HEK293 (cell line): ENCODE measurements at regions not wholly inside any gene's neighbourhood (a gene's known extent, or its start where the extent isn't known, plus 50 kb on each side); places are given as distances from the start of the nearest gene placed in this dataset.

Source experiments
- CTCF ChIA-PET: fragments of 350-600 bp; formaldehyde crosslinking; extraction: SDS; loops from one replicate; lab custom pipeline; 2021; ENCODE audit warnings: antibody characterized with exemption; lab: Yijun Ruan, JAX
- POLR2A ChIA-PET: fragments of 300-600 bp; formaldehyde crosslinking; extraction: SDS; loops from one replicate; lab custom pipeline; 2020; ENCODE audit warnings: antibody characterized with exemption, inconsistent platforms; lab: Yijun Ruan, JAX
- H3K27ac ChIP-seq: fragments of 200-500 bp; sonication (Bioruptor generic); 2 replicates; pipeline ENCODE4 v1.5.1; 2014; ENCODE audit warnings: low read depth, low read length, control low read depth, inconsistent platforms; ENCODE audit errors: extremely low read depth
- H3K36me3 ChIP-seq, 2 experiments: fragments of 200-500 bp in 1 of 2; sonication (Bioruptor generic) in 1 of 2; 1 replicate in 1 of 2; 2 replicates in 1 of 2; pipeline ENCODE4 v1.5.1; 2014 to 2017; ENCODE audit warnings: inconsistent platforms in 2 of 2, low read length in 2 of 2; ENCODE audit not compliant: control insufficient read depth in 2 of 2, insufficient read depth in 1 of 2
- H3K4me1 ChIP-seq: fragments of 200-500 bp; sonication (Bioruptor generic); 2 replicates; pipeline ENCODE4 v1.5.1; 2014; ENCODE audit warnings: mild to moderate bottlenecking, low read length, inconsistent platforms; ENCODE audit not compliant: control insufficient read depth, insufficient read depth
- H3K4me3 ChIP-seq: 2 replicates; pipeline ENCODE4 v1.5.1; 2011; ENCODE audit warnings: low read depth, mild to moderate bottlenecking, control low read depth, low read length, moderate library complexity
- H3K9me3 ChIP-seq: fragments of 200-500 bp; sonication (Bioruptor generic); 2 replicates; pipeline ENCODE4 v1.5.1; 2014; ENCODE audit warnings: low read depth, low read length, inconsistent platforms; ENCODE audit not compliant: control insufficient read depth, insufficient read depth
- MEIS1 ChIP-seq: sonication (generic); formaldehyde crosslinking; IDR thresholded peaks from 2 replicates; pipeline ENCODE4 v1.8.1; 2022; ENCODE audit warnings: missing genetic modification reagents, mild to moderate bottlenecking, borderline replicate concordance
- MZF1 ChIP-seq: fragments of 450-650 bp; formaldehyde crosslinking; IDR thresholded peaks from 2 replicates; pipeline ENCODE4 v1.5.1; 2017; ENCODE audit warnings: missing biosample characterization, missing genetic modification characterization, borderline replicate concordance
- ZBTB17 ChIP-seq: fragments of 450-650 bp; formaldehyde crosslinking; IDR thresholded peaks from 2 replicates; pipeline ENCODE4 v1.5.1; 2016; ENCODE audit warnings: missing biosample characterization, missing genetic modification characterization
- ZEB2 ChIP-seq: fragments of 450-650 bp; formaldehyde crosslinking; IDR thresholded peaks from 2 replicates; pipeline ENCODE4 v1.5.1; 2016; ENCODE audit warnings: missing biosample characterization, missing genetic modification characterization
- ZNF155 ChIP-seq: fragments of 450-650 bp; formaldehyde crosslinking; IDR thresholded peaks from 2 replicates; pipeline ENCODE4 v1.5.1; 2016; ENCODE audit warnings: missing biosample characterization, missing genetic modification characterization
- ZNF2 ChIP-seq: fragments of 450-650 bp; formaldehyde crosslinking; IDR thresholded peaks from 2 replicates; pipeline ENCODE4 v1.5.1; 2016; ENCODE audit warnings: missing biosample characterization, missing genetic modification characterization
- ZNF202 ChIP-seq: fragments of 450-650 bp; formaldehyde crosslinking; IDR thresholded peaks from 2 replicates; pipeline ENCODE4 v1.5.1; 2016; ENCODE audit warnings: missing biosample characterization, missing genetic modification characterization, borderline replicate concordance
- ZNF214 ChIP-seq: fragments of 450-650 bp; formaldehyde crosslinking; IDR thresholded peaks from 2 replicates; pipeline ENCODE4 v1.5.1; 2017; ENCODE audit warnings: missing biosample characterization, mild to moderate bottlenecking, missing genetic modification characterization, borderline replicate concordance
- ZNF266 ChIP-seq: fragments of 450-650 bp; formaldehyde crosslinking; IDR thresholded peaks from 2 replicates; pipeline ENCODE4 v1.5.1; 2016; ENCODE audit warnings: missing biosample characterization, missing genetic modification characterization, low read depth
- ZNF335 ChIP-seq: fragments of 450-650 bp; formaldehyde crosslinking; conservative IDR thresholded peaks from 2 replicates; pipeline ENCODE4 v1.5.1; 2016; ENCODE audit warnings: missing biosample characterization, missing genetic modification characterization
- ZNF404 ChIP-seq: fragments of 450-650 bp; formaldehyde crosslinking; IDR thresholded peaks from 2 replicates; pipeline ENCODE4 v1.5.1; 2017; ENCODE audit warnings: missing biosample characterization, missing genetic modification characterization
- ZNF423 ChIP-seq: fragments of 450-650 bp; formaldehyde crosslinking; IDR thresholded peaks from 2 replicates; pipeline ENCODE4 v1.5.1; 2016; ENCODE audit warnings: missing biosample characterization, missing genetic modification characterization
- ZNF513 ChIP-seq: fragments of 450-650 bp; IDR thresholded peaks from 2 replicates; pipeline ENCODE4 v1.5.1; 2018; ENCODE audit warnings: missing biosample characterization, missing genetic modification characterization
- ZNF529 ChIP-seq: fragments of 450-650 bp; formaldehyde crosslinking; IDR thresholded peaks from 2 replicates; pipeline ENCODE4 v1.5.1; 2017; ENCODE audit warnings: missing genetic modification characterization, missing biosample characterization; ENCODE audit not compliant: insufficient replicate concordance
- ZNF560 ChIP-seq: fragments of 450-650 bp; formaldehyde crosslinking; IDR thresholded peaks from 2 replicates; pipeline ENCODE4 v1.5.1; 2017; ENCODE audit warnings: missing biosample characterization, missing genetic modification characterization, borderline replicate concordance
- ZNF600 ChIP-seq: fragments of 450-650 bp; formaldehyde crosslinking; IDR thresholded peaks from 2 replicates; pipeline ENCODE4 v1.5.1; 2016; ENCODE audit warnings: missing biosample characterization, missing genetic modification characterization
- ZNF610 ChIP-seq: fragments of 450-650 bp; formaldehyde crosslinking; IDR thresholded peaks from 2 replicates; pipeline ENCODE4 v1.5.1; 2016; ENCODE audit warnings: missing biosample characterization, missing genetic modification characterization, borderline replicate concordance
- ZNF626 ChIP-seq: fragments of 450-650 bp; sonication (Bioruptor Pico); formaldehyde crosslinking; IDR thresholded peaks from 2 replicates; pipeline ENCODE4 v1.5.1; 2018; ENCODE audit warnings: missing biosample characterization, missing genetic modification characterization, inconsistent platforms
- ZNF704 ChIP-seq: fragments of 450-650 bp; formaldehyde crosslinking; IDR thresholded peaks from 2 replicates; pipeline ENCODE4 v1.5.1; 2016; ENCODE audit warnings: missing biosample characterization, missing genetic modification characterization
- TF ChIP-seq, protein P1 (sequence below): fragments of 450-650 bp; formaldehyde crosslinking; IDR thresholded peaks from 2 replicates; pipeline ENCODE4 v1.5.1; 2016; ENCODE audit warnings: missing biosample characterization, missing genetic modification characterization
- TF ChIP-seq, protein P2 (sequence below): fragments of 450-650 bp; formaldehyde crosslinking; IDR thresholded peaks from 2 replicates; pipeline ENCODE4 v1.5.1; 2017; ENCODE audit warnings: missing biosample characterization, mild to moderate bottlenecking, missing genetic modification characterization, moderate library complexity
- TF ChIP-seq, protein P3 (sequence below): fragments of 450-650 bp; formaldehyde crosslinking; conservative IDR thresholded peaks from 2 replicates; pipeline ENCODE4 v1.5.1; 2016; ENCODE audit warnings: low read depth, missing biosample characterization, missing genetic modification characterization
- TF ChIP-seq, protein P4 (sequence below): fragments of 450-650 bp; formaldehyde crosslinking; IDR thresholded peaks from 2 replicates; pipeline ENCODE4 v1.5.1; 2016; ENCODE audit warnings: missing biosample characterization, missing genetic modification characterization

GRCh38 chr7:85480666-85481065 lies 293.8 kb upstream of the SEMA3D start (continued):
- TF ChIP-seq ZEB2 = no peak

DNA sequence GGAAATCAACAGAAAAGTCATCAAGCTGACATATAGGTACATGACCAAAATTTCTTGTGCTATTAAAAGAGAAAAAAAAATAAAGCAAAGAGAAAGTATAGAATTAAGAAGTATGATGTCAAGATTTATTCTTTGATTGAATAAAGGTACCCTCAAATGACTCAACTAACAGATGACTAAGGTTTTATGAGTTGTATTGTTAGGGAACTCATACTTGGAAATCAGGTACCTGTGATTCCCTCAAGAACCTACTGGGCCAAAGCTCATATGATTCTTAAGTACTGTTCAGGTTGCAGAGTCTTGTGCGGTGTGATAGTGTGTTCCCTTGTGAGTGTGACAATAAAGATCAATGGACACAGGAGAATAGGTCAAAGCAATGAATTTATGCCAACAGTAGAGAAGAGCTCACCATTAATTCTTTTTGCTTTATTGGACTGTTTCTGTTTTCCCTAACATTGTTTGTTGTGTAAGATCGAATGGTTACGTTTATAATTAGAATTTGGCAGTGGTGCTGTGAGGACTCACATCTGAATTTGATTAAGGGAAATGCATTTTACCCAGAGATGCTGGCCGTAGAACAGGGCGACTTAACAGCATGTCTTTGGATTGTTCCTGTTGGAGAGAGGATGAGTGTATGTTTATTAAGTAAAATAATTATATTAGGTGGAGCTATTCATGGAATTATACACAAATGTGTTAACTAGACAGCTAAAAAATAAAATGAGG lies 293.2 kb upstream of the SEMA3D start:
- H3K27ac ChIP-seq = no peak overlapping the region
- no peaks in the 10 kb centered on the region for H3K4me1 ChIP-seq
- no peaks in the 10 kb centered on the region for H3K9me3 ChIP-seq
- no peak overlapping the region for H3K4me3 ChIP-seq
- TF ChIP-seq ZNF610 = no peak
- TF ChIP-seq, protein P1, sequence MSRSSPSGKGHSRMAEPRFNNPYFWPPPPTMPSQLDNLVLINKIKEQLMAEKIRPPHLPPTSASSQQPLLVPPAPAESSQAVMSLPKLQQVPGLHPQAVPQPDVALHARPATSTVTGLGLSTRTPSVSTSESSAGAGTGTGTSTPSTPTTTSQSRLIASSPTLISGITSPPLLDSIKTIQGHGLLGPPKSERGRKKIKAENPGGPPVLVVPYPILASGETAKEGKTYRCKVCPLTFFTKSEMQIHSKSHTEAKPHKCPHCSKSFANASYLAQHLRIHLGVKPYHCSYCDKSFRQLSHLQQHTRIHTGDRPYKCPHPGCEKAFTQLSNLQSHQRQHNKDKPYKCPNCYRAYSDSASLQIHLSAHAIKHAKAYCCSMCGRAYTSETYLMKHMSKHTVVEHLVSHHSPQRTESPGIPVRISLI = no peak
- no peak for TF ChIP-seq ZNF600 (tag by site-specific recombination)
- TF ChIP-seq ZNF560 = no peak
- no peak for TF ChIP-seq ZNF335
- no peak for TF ChIP-seq ZNF155 (tag by site-specific recombination)
- TF ChIP-seq ZNF513 (tag by site-specific recombination) = no peak
- no peak for TF ChIP-seq MZF1 (tag by site-specific recombination)
- TF ChIP-seq ZNF214 (tag by site-specific recombination) = no peak
- TF ChIP-seq ZNF529 = no peak
- no peak for TF ChIP-seq ZNF2 (tag by site-specific recombination)
- no peak for TF ChIP-seq ZNF704 (tag by site-specific recombination)
- TF ChIP-seq ZBTB17 (tag by site-specific recombination) = no peak
- TF ChIP-seq, protein P2, sequence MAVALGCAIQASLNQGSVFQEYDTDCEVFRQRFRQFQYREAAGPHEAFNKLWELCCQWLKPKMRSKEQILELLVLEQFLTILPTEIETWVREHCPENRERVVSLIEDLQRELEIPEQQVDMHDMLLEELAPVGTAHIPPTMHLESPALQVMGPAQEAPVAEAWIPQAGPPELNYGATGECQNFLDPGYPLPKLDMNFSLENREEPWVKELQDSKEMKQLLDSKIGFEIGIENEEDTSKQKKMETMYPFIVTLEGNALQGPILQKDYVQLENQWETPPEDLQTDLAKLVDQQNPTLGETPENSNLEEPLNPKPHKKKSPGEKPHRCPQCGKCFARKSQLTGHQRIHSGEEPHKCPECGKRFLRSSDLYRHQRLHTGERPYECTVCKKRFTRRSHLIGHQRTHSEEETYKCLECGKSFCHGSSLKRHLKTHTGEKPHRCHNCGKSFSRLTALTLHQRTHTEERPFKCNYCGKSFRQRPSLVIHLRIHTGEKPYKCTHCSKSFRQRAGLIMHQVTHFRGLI (tag by site-specific recombination) = no peak
- no peak for TF ChIP-seq ZNF202
- no peak for TF ChIP-seq ZNF423 (tag by site-specific recombination)
- no peak for TF ChIP-seq MEIS1 (CRISPR knock-in tag)
- ChIA-PET CTCF (interaction anchor here (0.7 to 0.8 kb wide), 2 partner anchors 438 to 636 kb away, joined by 3 to 5 read pairs; no protein-coding TSS in a partner anchor), POLR2A (no interaction called here)
- H3K36me3 ChIP-seq = no peaks in the 10 kb centered on the region

DNA sequence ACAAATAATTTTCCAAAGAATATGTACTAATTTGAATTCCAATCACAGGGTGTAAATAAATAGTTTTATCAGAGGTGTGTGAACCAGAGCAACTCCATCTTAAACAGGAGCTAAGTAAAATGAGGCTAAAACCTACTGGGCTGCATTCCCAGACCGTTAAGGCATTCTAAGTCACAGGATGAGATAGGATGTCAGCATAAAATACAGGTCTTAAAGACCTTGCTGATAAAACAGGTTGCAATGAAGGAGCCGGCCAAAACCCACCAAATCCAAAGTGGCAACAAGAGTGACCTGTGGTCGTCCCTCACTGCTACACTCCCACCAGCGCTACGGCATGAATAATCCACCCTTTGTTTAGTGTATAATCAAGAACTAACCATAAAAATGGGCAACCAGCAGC lies 291.7 kb upstream of the SEMA3D start:
- POLR2A ChIA-PET = no interaction called here
- TF ChIP-seq, protein P3, sequence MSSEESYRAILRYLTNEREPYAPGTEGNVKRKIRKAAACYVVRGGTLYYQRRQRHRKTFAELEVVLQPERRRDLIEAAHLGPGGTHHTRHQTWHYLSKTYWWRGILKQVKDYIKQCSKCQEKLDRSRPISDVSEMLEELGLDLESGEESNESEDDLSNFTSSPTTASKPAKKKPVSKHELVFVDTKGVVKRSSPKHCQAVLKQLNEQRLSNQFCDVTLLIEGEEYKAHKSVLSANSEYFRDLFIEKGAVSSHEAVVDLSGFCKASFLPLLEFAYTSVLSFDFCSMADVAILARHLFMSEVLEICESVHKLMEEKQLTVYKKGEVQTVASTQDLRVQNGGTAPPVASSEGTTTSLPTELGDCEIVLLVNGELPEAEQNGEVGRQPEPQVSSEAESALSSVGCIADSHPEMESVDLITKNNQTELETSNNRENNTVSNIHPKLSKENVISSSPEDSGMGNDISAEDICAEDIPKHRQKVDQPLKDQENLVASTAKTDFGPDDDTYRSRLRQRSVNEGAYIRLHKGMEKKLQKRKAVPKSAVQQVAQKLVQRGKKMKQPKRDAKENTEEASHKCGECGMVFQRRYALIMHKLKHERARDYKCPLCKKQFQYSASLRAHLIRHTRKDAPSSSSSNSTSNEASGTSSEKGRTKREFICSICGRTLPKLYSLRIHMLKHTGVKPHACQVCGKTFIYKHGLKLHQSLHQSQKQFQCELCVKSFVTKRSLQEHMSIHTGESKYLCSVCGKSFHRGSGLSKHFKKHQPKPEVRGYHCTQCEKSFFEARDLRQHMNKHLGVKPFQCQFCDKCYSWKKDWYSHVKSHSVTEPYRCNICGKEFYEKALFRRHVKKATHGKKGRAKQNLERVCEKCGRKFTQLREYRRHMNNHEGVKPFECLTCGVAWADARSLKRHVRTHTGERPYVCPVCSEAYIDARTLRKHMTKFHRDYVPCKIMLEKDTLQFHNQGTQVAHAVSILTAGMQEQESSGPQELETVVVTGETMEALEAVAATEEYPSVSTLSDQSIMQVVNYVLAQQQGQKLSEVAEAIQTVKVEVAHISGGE (tag by site-specific recombination) = no peak
- TF ChIP-seq ZNF266 (tag by site-specific recombination) = no peak
- TF ChIP-seq ZNF404 (tag by site-specific recombination) = no peak
- no peak for TF ChIP-seq ZNF626 (tag by site-specific recombination)
- TF ChIP-seq, protein P4, sequence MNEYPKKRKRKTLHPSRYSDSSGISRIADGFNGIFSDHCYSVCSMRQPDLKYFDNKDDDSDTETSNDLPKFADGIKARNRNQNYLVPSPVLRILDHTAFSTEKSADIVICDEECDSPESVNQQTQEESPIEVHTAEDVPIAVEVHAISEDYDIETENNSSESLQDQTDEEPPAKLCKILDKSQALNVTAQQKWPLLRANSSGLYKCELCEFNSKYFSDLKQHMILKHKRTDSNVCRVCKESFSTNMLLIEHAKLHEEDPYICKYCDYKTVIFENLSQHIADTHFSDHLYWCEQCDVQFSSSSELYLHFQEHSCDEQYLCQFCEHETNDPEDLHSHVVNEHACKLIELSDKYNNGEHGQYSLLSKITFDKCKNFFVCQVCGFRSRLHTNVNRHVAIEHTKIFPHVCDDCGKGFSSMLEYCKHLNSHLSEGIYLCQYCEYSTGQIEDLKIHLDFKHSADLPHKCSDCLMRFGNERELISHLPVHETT (tag by site-specific recombination) = no peak

More for the DNA sequence above, 291.7 kb upstream of the SEMA3D start:
- H3K4me1 ChIP-seq = no peaks in the 10 kb centered on the region
- H3K27ac ChIP-seq = no peak overlapping the region
- CTCF ChIA-PET = interaction anchor here (1.1 kb wide), 1 partner anchor 11 kb away, joined by 3 read pairs; no protein-coding TSS in a partner anchor
- H3K9me3 ChIP-seq = no peaks in the 10 kb centered on the region
- no peaks in the 10 kb centered on the region for H3K36me3 ChIP-seq
- H3K4me3 ChIP-seq = no peak overlapping the region
